SK-N-SH treated with all-trans-retinoic acid at 6 μM for 48 hours (cell line): ENCODE measurements at regions not wholly inside any gene's neighbourhood (a gene's known extent, or its start where the extent isn't known, plus 50 kb on each side); places are given as distances from the start of the nearest gene placed in this dataset.

Experiments
- ATAC-seq: fragments of 200-7000 bp; cut with Tn5 transposase; 3 replicates; pipeline ENCODE4 v1.9.1; 2020; ENCODE audit warnings: mild to moderate bottlenecking, moderate library complexity
- ARNTL ChIP-seq: fragments of 450-650 bp; formaldehyde crosslinking; IDR thresholded peaks from 2 replicates; pipeline ENCODE4 v1.5.0; 2020; ENCODE audit warnings: low read depth, mild to moderate bottlenecking, moderate library complexity, borderline replicate concordance
- BACH2 ChIP-seq: fragments of 250-450 bp; sonication (Bioruptor Pico); IDR thresholded peaks from 2 replicates; pipeline ENCODE4 v1.9.0; 2021; ENCODE audit warnings: mild to moderate bottlenecking, borderline replicate concordance
- CSDC2 ChIP-seq: fragments of 250-450 bp; sonication (Bioruptor Pico); IDR thresholded peaks from 2 replicates; pipeline ENCODE4 v1.5.0; 2020; ENCODE audit warnings: mild to moderate bottlenecking, moderate library complexity
- GLIS3 ChIP-seq: fragments of 250-450 bp; sonication (Bioruptor Pico); IDR thresholded peaks from 2 replicates; pipeline ENCODE4 v1.5.0; 2020; ENCODE audit warnings: mild to moderate bottlenecking, moderate library complexity
- ISL1 ChIP-seq: fragments of 250-450 bp; sonication (Bioruptor Pico); IDR thresholded peaks from 2 replicates; pipeline ENCODE4 v2.1.2; 2022; ENCODE audit warnings: mild to moderate bottlenecking, moderate library complexity
- PPARA ChIP-seq: fragments of 250-450 bp; sonication (Bioruptor Pico); IDR thresholded peaks from 2 replicates; pipeline ENCODE4 v1.5.0; 2020; ENCODE audit warnings: mild to moderate bottlenecking, borderline replicate concordance
- RARB ChIP-seq: fragments of 250-450 bp; sonication (Bioruptor Pico); IDR thresholded peaks from 2 replicates; pipeline ENCODE4 v1.8.0; 2021; ENCODE audit warnings: mild to moderate bottlenecking, moderate library complexity
- SNAI2 ChIP-seq: fragments of 250-450 bp; sonication (Bioruptor Pico); IDR thresholded peaks from 2 replicates; pipeline ENCODE4 v1.5.0; 2020; ENCODE audit warnings: mild to moderate bottlenecking, moderate library complexity
- TOX ChIP-seq: fragments of 250-450 bp; sonication (Bioruptor Pico); IDR thresholded peaks from 2 replicates; pipeline ENCODE4 v1.8.0; 2021; ENCODE audit warnings: mild to moderate bottlenecking, moderate library complexity, borderline replicate concordance
- ZC3H10 ChIP-seq: fragments of 250-450 bp; sonication (Bioruptor Pico); IDR thresholded peaks from 2 replicates; pipeline ENCODE4 v1.5.1; 2021; ENCODE audit warnings: mild to moderate bottlenecking, moderate library complexity
- ZNF565 ChIP-seq: fragments of 450-650 bp; formaldehyde crosslinking; conservative IDR thresholded peaks from 2 replicates; pipeline ENCODE4 v1.5.0; 2020; ENCODE audit warnings: low read depth, mild to moderate bottlenecking, moderate library complexity
- ZNF70 ChIP-seq: fragments of 450-650 bp; formaldehyde crosslinking; IDR thresholded peaks from 2 replicates; pipeline ENCODE4 v1.5.0; 2020; ENCODE audit warnings: mild to moderate bottlenecking, moderate library complexity
- ZNF8 ChIP-seq: fragments of 450-650 bp; formaldehyde crosslinking; IDR thresholded peaks from 2 replicates; pipeline ENCODE4 v1.5.0; 2020; ENCODE audit warnings: mild to moderate bottlenecking, moderate library complexity
- TF ChIP-seq, protein P1 (sequence below): fragments of 250-450 bp; sonication (Bioruptor Pico); IDR thresholded peaks from 2 replicates; pipeline ENCODE4 v1.8.0; 2021; ENCODE audit warnings: low read depth, mild to moderate bottlenecking, moderate library complexity, borderline replicate concordance
- TF ChIP-seq, protein P2 (sequence below): fragments of 250-450 bp; sonication (Bioruptor Pico); IDR thresholded peaks from 2 replicates; pipeline ENCODE4 v1.5.1; 2020; ENCODE audit warnings: low read depth, mild to moderate bottlenecking, moderate library complexity
- TF ChIP-seq, protein P3 (sequence below): fragments of 250-450 bp; sonication (Bioruptor Pico); IDR thresholded peaks from 2 replicates; pipeline ENCODE4 v1.5.0; 2020; ENCODE audit warnings: mild to moderate bottlenecking, moderate library complexity
- TF ChIP-seq, protein P4 (sequence below): fragments of 250-450 bp; sonication (Bioruptor Pico); IDR thresholded peaks from 2 replicates; pipeline ENCODE4 v1.8.0; 2020; ENCODE audit warnings: mild to moderate bottlenecking, moderate library complexity, borderline replicate concordance

GRCh38 chr2:180364719-180365118 lies 357.6 kb upstream of the CWC22 start (continued):
- TF ChIP-seq, protein P1, sequence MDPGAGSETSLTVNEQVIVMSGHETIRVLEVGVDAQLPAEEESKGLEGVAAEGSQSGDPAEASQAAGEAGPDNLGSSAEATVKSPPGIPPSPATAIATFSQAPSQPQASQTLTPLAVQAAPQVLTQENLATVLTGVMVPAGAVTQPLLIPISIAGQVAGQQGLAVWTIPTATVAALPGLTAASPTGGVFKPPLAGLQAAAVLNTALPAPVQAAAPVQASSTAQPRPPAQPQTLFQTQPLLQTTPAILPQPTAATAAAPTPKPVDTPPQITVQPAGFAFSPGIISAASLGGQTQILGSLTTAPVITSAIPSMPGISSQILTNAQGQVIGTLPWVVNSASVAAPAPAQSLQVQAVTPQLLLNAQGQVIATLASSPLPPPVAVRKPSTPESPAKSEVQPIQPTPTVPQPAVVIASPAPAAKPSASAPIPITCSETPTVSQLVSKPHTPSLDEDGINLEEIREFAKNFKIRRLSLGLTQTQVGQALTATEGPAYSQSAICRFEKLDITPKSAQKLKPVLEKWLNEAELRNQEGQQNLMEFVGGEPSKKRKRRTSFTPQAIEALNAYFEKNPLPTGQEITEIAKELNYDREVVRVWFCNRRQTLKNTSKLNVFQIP (CRISPR knock-in tag), result no peak
- TF ChIP-seq, protein P2, sequence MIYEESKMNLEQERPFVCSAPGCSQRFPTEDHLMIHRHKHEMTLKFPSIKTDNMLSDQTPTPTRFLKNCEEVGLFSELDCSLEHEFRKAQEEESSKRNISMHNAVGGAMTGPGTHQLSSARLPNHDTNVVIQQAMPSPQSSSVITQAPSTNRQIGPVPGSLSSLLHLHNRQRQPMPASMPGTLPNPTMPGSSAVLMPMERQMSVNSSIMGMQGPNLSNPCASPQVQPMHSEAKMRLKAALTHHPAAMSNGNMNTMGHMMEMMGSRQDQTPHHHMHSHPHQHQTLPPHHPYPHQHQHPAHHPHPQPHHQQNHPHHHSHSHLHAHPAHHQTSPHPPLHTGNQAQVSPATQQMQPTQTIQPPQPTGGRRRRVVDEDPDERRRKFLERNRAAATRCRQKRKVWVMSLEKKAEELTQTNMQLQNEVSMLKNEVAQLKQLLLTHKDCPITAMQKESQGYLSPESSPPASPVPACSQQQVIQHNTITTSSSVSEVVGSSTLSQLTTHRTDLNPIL (CRISPR knock-in tag), result no peak
- TF ChIP-seq SNAI2 (CRISPR knock-in tag), result no peak
- TF ChIP-seq GLIS3 (CRISPR knock-in tag), result no peak
- TF ChIP-seq CSDC2 (CRISPR knock-in tag), result no peak
- no peak for TF ChIP-seq PPARA (CRISPR knock-in tag)
- TF ChIP-seq ISL1 (CRISPR knock-in tag), result no peak
- no peak for TF ChIP-seq ARNTL (CRISPR knock-in tag)
- no peak for TF ChIP-seq BACH2
- TF ChIP-seq, all 23 proteins: peak for 0

- TF ChIP-seq, protein P3, sequence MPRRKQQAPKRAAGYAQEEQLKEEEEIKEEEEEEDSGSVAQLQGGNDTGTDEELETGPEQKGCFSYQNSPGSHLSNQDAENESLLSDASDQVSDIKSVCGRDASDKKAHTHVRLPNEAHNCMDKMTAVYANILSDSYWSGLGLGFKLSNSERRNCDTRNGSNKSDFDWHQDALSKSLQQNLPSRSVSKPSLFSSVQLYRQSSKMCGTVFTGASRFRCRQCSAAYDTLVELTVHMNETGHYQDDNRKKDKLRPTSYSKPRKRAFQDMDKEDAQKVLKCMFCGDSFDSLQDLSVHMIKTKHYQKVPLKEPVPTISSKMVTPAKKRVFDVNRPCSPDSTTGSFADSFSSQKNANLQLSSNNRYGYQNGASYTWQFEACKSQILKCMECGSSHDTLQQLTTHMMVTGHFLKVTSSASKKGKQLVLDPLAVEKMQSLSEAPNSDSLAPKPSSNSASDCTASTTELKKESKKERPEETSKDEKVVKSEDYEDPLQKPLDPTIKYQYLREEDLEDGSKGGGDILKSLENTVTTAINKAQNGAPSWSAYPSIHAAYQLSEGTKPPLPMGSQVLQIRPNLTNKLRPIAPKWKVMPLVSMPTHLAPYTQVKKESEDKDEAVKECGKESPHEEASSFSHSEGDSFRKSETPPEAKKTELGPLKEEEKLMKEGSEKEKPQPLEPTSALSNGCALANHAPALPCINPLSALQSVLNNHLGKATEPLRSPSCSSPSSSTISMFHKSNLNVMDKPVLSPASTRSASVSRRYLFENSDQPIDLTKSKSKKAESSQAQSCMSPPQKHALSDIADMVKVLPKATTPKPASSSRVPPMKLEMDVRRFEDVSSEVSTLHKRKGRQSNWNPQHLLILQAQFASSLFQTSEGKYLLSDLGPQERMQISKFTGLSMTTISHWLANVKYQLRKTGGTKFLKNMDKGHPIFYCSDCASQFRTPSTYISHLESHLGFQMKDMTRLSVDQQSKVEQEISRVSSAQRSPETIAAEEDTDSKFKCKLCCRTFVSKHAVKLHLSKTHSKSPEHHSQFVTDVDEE, result no peak
- TF ChIP-seq ZNF70 (CRISPR knock-in tag), result no peak
- TF ChIP-seq TOX, result no peak
- TF ChIP-seq, protein P4, sequence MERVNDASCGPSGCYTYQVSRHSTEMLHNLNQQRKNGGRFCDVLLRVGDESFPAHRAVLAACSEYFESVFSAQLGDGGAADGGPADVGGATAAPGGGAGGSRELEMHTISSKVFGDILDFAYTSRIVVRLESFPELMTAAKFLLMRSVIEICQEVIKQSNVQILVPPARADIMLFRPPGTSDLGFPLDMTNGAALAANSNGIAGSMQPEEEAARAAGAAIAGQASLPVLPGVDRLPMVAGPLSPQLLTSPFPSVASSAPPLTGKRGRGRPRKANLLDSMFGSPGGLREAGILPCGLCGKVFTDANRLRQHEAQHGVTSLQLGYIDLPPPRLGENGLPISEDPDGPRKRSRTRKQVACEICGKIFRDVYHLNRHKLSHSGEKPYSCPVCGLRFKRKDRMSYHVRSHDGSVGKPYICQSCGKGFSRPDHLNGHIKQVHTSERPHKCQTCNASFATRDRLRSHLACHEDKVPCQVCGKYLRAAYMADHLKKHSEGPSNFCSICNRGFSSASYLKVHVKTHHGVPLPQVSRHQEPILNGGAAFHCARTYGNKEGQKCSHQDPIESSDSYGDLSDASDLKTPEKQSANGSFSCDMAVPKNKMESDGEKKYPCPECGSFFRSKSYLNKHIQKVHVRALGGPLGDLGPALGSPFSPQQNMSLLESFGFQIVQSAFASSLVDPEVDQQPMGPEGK, result no peak
- no peak for TF ChIP-seq GLIS3 (CRISPR knock-in tag)
- no peak for TF ChIP-seq ZC3H10 (CRISPR knock-in tag)
- TF ChIP-seq, protein P1 (CRISPR knock-in tag), result no peak
- no peak for TF ChIP-seq ZNF8
- no peak for TF ChIP-seq CSDC2 (CRISPR knock-in tag)
- TF ChIP-seq ZNF565 (CRISPR knock-in tag), result no peak
- no peak for ATAC-seq
Observed at GRCh38 chr2:180360283-180360618, 353.2 kb upstream of the CWC22 start.

- TF ChIP-seq, protein P3, result no peak
- TF ChIP-seq SNAI2 (CRISPR knock-in tag) (no peak), ARNTL (CRISPR knock-in tag) (no peak), RARB (no peak)
- TF ChIP-seq, all 23 proteins: peak for 0
- ATAC-seq, result no peak
Observed at GRCh38 chr2:180359522-180360282, 352.6 kb upstream of the CWC22 start.
